ENCODE measurements at regions not wholly inside any gene's neighbourhood (a gene's known extent, or its start where the extent isn't known, plus 50 kb on each side); places are given as distances from the start of the nearest gene placed in this dataset.

- TF ChIP-seq CTCF (IDR thresholded peaks at IDR 0.05): no peak
- no peak for TF ChIP-seq POLR2A (IDR thresholded peaks at IDR 0.05)
These were observed 234.4 kb upstream of the KIF2B start for GRCh38 chr17:53588317-53588716.

Measured in tibial nerve (tissue), 3 donors.